ENCODE measurements at regions not wholly inside any gene's neighbourhood (a gene's known extent, or its start where the extent isn't known, plus 50 kb on each side); places are given as distances from the start of the nearest gene placed in this dataset.
A peak's percentile ranks its signal among the peaks of the same experiment; 100 is the strongest.
"Not testable (repeated sequence)": the region's sequence is repeated elsewhere in the genome, so short reads cannot be mapped to it uniquely, and the experiment has no call there.

GRCh38 chr1:58966103-58966916 is 182.5 kb upstream of the JUN start:
- H3K27ac ChIP-seq (ENCODE audit: low read length), result no peak overlapping the region
- H3K27me3 ChIP-seq (ENCODE audit: low read length), result no peaks in the 10 kb centered on the region
- H3K4me2 ChIP-seq (ENCODE audit: low read depth, low read length, poor library complexity, severe bottlenecking), result peak overlapping the region; percentile 12
- H2AFZ ChIP-seq (ENCODE audit: low read length), result no peak overlapping the region
- no peak overlapping the region for H3K9ac ChIP-seq (ENCODE audit: low read length)
- no peak overlapping the region for H3K4me3 ChIP-seq (ENCODE audit: low read length)
- H3K79me2 ChIP-seq (ENCODE audit: low read length), result no peaks in the 10 kb centered on the region
- H3K36me3 ChIP-seq (ENCODE audit: insufficient read depth, low read length), result no peaks in the 10 kb centered on the region
- no peaks in the 10 kb centered on the region for H4K20me1 ChIP-seq (ENCODE audit: insufficient read depth, low read depth, low read length)
- no peaks in the 10 kb centered on the region for H3K9me2 ChIP-seq (replicated peaks; ENCODE audit: insufficient read depth, low read length)
- no peaks in the 10 kb centered on the region for H3K9me3 ChIP-seq (ENCODE audit: low read length)
- peak; percentile 72 for DNase-seq
- peaks cover 16% of the 10 kb centered on the region for H3K4me1 ChIP-seq (ENCODE audit: low read length)

DNA sequence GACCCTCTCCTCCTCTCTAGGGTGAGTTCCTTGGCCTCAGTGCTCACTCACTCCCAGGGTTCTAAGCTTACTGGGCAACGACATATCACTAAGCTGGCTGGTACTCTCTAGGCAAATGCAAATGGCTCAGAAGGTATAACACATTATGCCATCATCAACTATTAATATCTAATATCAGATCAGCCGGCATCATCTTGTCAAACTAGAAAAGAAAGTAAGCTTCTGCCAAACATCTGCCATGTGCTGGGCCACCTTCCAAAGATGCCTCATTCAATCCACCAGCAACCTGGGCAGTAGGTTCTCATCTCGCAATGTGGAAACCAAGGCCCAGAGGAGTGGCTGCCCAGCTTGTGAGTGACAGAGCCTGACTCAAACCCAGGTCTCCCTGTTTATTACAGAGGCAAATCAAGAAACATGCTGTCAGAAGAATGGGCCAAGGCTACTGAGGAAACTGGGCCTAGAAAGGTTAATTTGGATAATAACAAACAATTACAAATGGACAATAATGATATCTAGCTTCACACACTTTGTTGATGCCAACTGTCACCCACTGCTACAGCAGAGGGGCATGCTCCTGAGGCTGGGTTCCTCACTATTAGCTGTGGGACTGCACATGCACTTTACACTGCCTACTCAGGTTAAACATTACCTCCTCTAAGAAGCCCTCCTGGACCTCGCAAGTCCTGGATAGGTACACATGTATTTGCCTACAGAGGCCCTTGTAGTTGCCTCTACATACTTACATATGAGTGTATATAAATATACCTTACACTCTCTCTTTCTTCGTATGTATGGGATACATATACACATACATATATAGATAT is 183.3 kb upstream of the JUN start:
- Histone ChIP-seq H3K9me2 (replicated peaks; ENCODE audit: insufficient read depth, low read length) (no peaks in the 10 kb centered on the region), H3K36me3 (ENCODE audit: insufficient read depth, low read length) (no peaks in the 10 kb centered on the region), H3K9me3 (ENCODE audit: low read length) (no peaks in the 10 kb centered on the region), H3K27ac (ENCODE audit: low read length) (no peak overlapping the region), H3K27me3 (ENCODE audit: low read length) (no peaks in the 10 kb centered on the region), H3K4me3 (ENCODE audit: low read length) (no peak overlapping the region), H3K4me1 (ENCODE audit: low read length) (peaks cover 16% of the 10 kb centered on the region), H3K79me2 (ENCODE audit: low read length) (no peaks in the 10 kb centered on the region), H4K20me1 (ENCODE audit: insufficient read depth, low read depth, low read length) (no peaks in the 10 kb centered on the region), H2AFZ (ENCODE audit: low read length) (no peak overlapping the region), H3K9ac (ENCODE audit: low read length) (no peak overlapping the region), H3K4me2 (ENCODE audit: low read depth, low read length, poor library complexity, severe bottlenecking) (peak overlapping the region; percentile 12)
- DNase-seq, result no peak

DNA sequence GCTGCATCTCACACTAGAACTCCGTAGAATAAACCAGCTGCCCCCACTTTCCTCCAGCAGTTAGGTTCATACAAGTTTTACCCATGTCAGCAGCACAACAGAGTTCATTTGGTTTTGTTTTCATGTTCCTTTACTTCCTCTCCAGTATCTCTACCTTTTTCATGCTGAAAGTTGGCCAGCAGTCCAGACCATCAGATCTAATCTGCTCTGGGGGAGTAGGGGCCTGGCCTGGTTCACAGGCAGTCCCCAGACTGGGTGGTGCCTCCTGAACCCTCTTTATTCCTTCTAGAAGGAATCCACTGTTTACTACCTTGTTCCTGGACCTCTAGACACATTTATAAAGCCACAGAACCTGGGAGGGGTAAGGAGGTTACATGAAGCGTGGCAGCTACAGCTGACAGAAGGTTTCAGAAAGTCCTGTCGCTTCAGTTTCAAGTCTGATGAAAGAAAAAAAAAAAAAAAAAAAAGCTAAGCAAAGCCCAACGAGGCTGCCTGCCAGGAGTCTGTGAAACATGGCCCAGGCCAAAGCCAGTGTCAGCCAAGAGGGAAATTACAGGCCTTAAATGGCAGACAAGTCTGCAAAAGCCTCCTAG is 184.6 kb upstream of the JUN start:
- no peak for DNase-seq
- H3K9me3 ChIP-seq (ENCODE audit: low read length), result no peaks in the 10 kb centered on the region
- H2AFZ ChIP-seq (ENCODE audit: low read length), result no peak overlapping the region
- no peaks in the 10 kb centered on the region for H4K20me1 ChIP-seq (ENCODE audit: insufficient read depth, low read depth, low read length)
- H3K79me2 ChIP-seq (ENCODE audit: low read length), result no peaks in the 10 kb centered on the region
- H3K4me2 ChIP-seq (ENCODE audit: low read depth, low read length, poor library complexity, severe bottlenecking), result no peak overlapping the region
- no peaks in the 10 kb centered on the region for H3K27me3 ChIP-seq (ENCODE audit: low read length)
- peaks cover 16% of the 10 kb centered on the region for H3K4me1 ChIP-seq (ENCODE audit: low read length)
- no peak overlapping the region for H3K4me3 ChIP-seq (ENCODE audit: low read length)
- no peaks in the 10 kb centered on the region for H3K9me2 ChIP-seq (replicated peaks; ENCODE audit: insufficient read depth, low read length)
- no peak overlapping the region for H3K9ac ChIP-seq (ENCODE audit: low read length)
- no peak overlapping the region for H3K27ac ChIP-seq (ENCODE audit: low read length)
- no peaks in the 10 kb centered on the region for H3K36me3 ChIP-seq (ENCODE audit: insufficient read depth, low read length)

- H3K79me2 ChIP-seq (ENCODE audit: low read length); H3K27ac ChIP-seq (ENCODE audit: low read length); H3K27me3 ChIP-seq (ENCODE audit: low read length); H3K4me3 ChIP-seq (ENCODE audit: low read length); H3K36me3 ChIP-seq (ENCODE audit: insufficient read depth, low read length); H4K20me1 ChIP-seq (ENCODE audit: insufficient read depth, low read depth, low read length); DNase-seq; H3K9ac ChIP-seq (ENCODE audit: low read length); H3K9me2 ChIP-seq (replicated peaks; ENCODE audit: insufficient read depth, low read length); H2AFZ ChIP-seq (ENCODE audit: low read length); H3K4me2 ChIP-seq (ENCODE audit: low read depth, low read length, poor library complexity, severe bottlenecking); H3K9me3 ChIP-seq (ENCODE audit: low read length): not testable (repeated sequence)
- peaks cover 16% of the 10 kb centered on the region for H3K4me1 ChIP-seq (ENCODE audit: low read length)
Observed at GRCh38 chr1:58969176-58969575, 185.3 kb upstream of the JUN start.

GRCh38 chr1:58971629-58972140 is 187.8 kb upstream of the JUN start:
- Histone ChIP-seq H3K27ac (ENCODE audit: low read length) (no peak overlapping the region), H3K4me2 (ENCODE audit: low read depth, low read length, poor library complexity, severe bottlenecking) (no peak overlapping the region), H2AFZ (ENCODE audit: low read length) (no peak overlapping the region), H4K20me1 (ENCODE audit: insufficient read depth, low read depth, low read length) (no peaks in the 10 kb centered on the region), H3K4me1 (ENCODE audit: low read length) (peaks cover 5% of the 10 kb centered on the region), H3K79me2 (ENCODE audit: low read length) (no peaks in the 10 kb centered on the region), H3K9me3 (ENCODE audit: low read length) (no peaks in the 10 kb centered on the region), H3K9ac (ENCODE audit: low read length) (no peak overlapping the region), H3K27me3 (ENCODE audit: low read length) (no peaks in the 10 kb centered on the region), H3K9me2 (replicated peaks; ENCODE audit: insufficient read depth, low read length) (no peaks in the 10 kb centered on the region), H3K36me3 (ENCODE audit: insufficient read depth, low read length) (no peaks in the 10 kb centered on the region), H3K4me3 (ENCODE audit: low read length) (no peak overlapping the region)
- DNase-seq, result no peak

- Histone ChIP-seq H2AFZ (ENCODE audit: low read length) (no peak overlapping the region), H3K27me3 (ENCODE audit: low read length) (no peaks in the 10 kb centered on the region), H3K4me3 (ENCODE audit: low read length) (no peak overlapping the region), H3K9me2 (replicated peaks; ENCODE audit: insufficient read depth, low read length) (no peaks in the 10 kb centered on the region), H3K9me3 (ENCODE audit: low read length) (no peaks in the 10 kb centered on the region), H3K4me1 (ENCODE audit: low read length) (0 out of 2 replicates have a peak, but pooled peaks cover 2% of the 10 kb centered on the region), H3K4me2 (ENCODE audit: low read depth, low read length, poor library complexity, severe bottlenecking) (no peak overlapping the region), H3K9ac (ENCODE audit: low read length) (no peak overlapping the region), H3K27ac (ENCODE audit: low read length) (no peak overlapping the region), H4K20me1 (ENCODE audit: insufficient read depth, low read depth, low read length) (no peaks in the 10 kb centered on the region), H3K79me2 (ENCODE audit: low read length) (no peaks in the 10 kb centered on the region), H3K36me3 (ENCODE audit: insufficient read depth, low read length) (no peaks in the 10 kb centered on the region)
- DNase-seq, result no peak
Observed at GRCh38 chr1:58975888-58976287, 192.0 kb upstream of the JUN start.

DNA sequence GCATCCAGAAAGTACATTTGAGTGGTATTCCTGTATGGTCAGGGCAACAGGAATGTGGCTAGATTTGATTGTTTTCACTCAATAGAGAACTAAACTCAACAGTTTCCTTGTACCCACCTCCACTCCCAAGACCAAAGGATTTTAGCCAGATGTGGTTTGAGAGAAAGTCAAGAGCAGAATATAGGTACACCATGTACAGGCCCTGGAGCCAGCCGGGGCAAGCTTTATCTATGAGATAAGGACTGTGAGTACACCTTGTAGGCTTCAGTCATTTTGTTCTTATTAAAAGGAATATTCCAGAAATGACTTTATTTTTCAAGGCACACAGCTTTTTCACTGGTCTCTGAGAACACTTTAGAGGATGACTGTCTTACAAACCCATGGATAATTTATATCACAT is 192.4 kb upstream of the JUN start:
- DNase-seq, result no peak
- Histone ChIP-seq H3K4me1 (ENCODE audit: low read length) (0 out of 2 replicates have a peak, but pooled peaks cover 2% of the 10 kb centered on the region), H3K27ac (ENCODE audit: low read length) (no peak overlapping the region), H2AFZ (ENCODE audit: low read length) (no peak overlapping the region), H3K4me2 (ENCODE audit: low read depth, low read length, poor library complexity, severe bottlenecking) (no peak overlapping the region), H3K27me3 (ENCODE audit: low read length) (no peaks in the 10 kb centered on the region), H3K4me3 (ENCODE audit: low read length) (no peak overlapping the region), H3K36me3 (ENCODE audit: insufficient read depth, low read length) (no peaks in the 10 kb centered on the region), H3K9me2 (replicated peaks; ENCODE audit: insufficient read depth, low read length) (no peaks in the 10 kb centered on the region), H3K79me2 (ENCODE audit: low read length) (no peaks in the 10 kb centered on the region), H3K9ac (ENCODE audit: low read length) (no peak overlapping the region), H3K9me3 (ENCODE audit: low read length) (no peaks in the 10 kb centered on the region), H4K20me1 (ENCODE audit: insufficient read depth, low read depth, low read length) (no peaks in the 10 kb centered on the region)

DNA sequence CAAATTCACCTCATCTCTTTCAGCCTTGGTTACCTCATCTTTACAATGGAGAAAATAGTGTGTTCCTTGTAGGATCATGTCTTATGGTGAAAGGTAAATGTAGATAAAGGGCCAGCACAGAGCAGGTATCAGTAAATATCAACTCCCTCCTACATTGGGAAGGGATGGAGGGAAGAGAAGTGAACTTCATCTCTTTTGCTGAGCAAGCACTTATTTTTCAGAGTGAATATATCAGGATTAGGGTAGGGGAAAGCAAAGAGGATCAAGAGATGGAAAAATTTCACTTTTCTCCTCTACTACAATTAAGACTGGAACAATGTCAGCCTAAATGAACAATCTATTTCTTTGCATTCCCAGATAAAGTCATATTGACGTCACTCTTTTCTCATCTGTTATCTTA is 193.8 kb upstream of the JUN start:
- Histone ChIP-seq H3K9me2 (replicated peaks; ENCODE audit: insufficient read depth, low read length) (no peaks in the 10 kb centered on the region), H3K9ac (ENCODE audit: low read length) (no peak overlapping the region), H3K4me2 (ENCODE audit: low read depth, low read length, poor library complexity, severe bottlenecking) (no peak overlapping the region), H3K9me3 (ENCODE audit: low read length) (no peaks in the 10 kb centered on the region), H4K20me1 (ENCODE audit: insufficient read depth, low read depth, low read length) (no peaks in the 10 kb centered on the region), H3K27ac (ENCODE audit: low read length) (no peak overlapping the region), H3K79me2 (ENCODE audit: low read length) (no peaks in the 10 kb centered on the region), H3K4me1 (ENCODE audit: low read length) (0 out of 2 replicates have a peak, but pooled peaks cover 2% of the 10 kb centered on the region), H3K27me3 (ENCODE audit: low read length) (no peaks in the 10 kb centered on the region), H3K36me3 (ENCODE audit: insufficient read depth, low read length) (no peaks in the 10 kb centered on the region), H2AFZ (ENCODE audit: low read length) (no peak overlapping the region), H3K4me3 (ENCODE audit: low read length) (no peak overlapping the region)
- DNase-seq, result no peak

All from Karpas-422 (cell line).